K562 (cell line): ENCODE measurements at regions not wholly inside any gene's neighbourhood (a gene's known extent, or its start where the extent isn't known, plus 50 kb on each side); places are given as distances from the start of the nearest gene placed in this dataset.

ENCODE experiments used
- ATAC-seq: fragments of 200-7000 bp; cut with Tn5 transposase; 3 replicates; pipeline ENCODE4 v1.9.1; 2020; ENCODE audit warnings: moderate library complexity
- BruUV-seq: library from RNA; stranded (reverse); fragments of 400-500 nt; replicated peaks from 2 replicates; lab custom pipeline; 2021; lab: Mats Ljungman, UMichigan
- CTCF ChIA-PET: fragments of 300-600 bp; formaldehyde crosslinking; extraction: SDS; loops from one replicate; lab custom pipeline; 2021; ENCODE audit warnings: low intra/inter-chr PET ratio; lab: Yijun Ruan, JAX
- POLR2A ChIA-PET: fragments of 300-600, 350-650 bp; sonication (Branson Sonifier 250); formaldehyde crosslinking; extraction: SDS; loops from one replicate; lab custom pipeline; 2021; ENCODE audit warnings: antibody characterized with exemption, inconsistent platforms; lab: Yijun Ruan, JAX
- DNase-seq, 4 experiments: peaks; one replicate each; pipeline versions ENCODE4 v3.0.0 to v3.0.0-alpha.2; 2011 to 2018; ENCODE audit warnings: low spot score in 3 of 4, mixed read lengths in 3 of 4; ENCODE audit errors: extremely low read depth in 1 of 4
- FAIRE-seq: peaks from 2 replicates; lab custom pipeline; 2011; peaks lifted over from hg19 to GRCh38; lab: Jason Lieb, UNC
- H2AFZ ChIP-seq: 2 replicates; pipeline ENCODE4 v1.6.0; 2011; ENCODE audit warnings: low read depth, low read length, control low read depth, inconsistent platforms
- H3K27ac ChIP-seq: fragments of 200-600 bp; 3 replicates; pipeline ENCODE4 v1.8.0; 2011; ENCODE audit warnings: low read depth, mild to moderate bottlenecking, control low read depth, inconsistent platforms, low read length, moderate library complexity, mixed read lengths; ENCODE audit errors: extremely low read depth
- H3K27me3 ChIP-seq, 2 experiments: fragments of 300-600 bp in 1 of 2; 2 replicates in 1 of 2; 3 replicates in 1 of 2; pipeline versions ENCODE4 v1.6.0 to v1.8.0; 2011; ENCODE audit warnings: inconsistent platforms in 2 of 2, low read length in 2 of 2, mild to moderate bottlenecking in 1 of 2, mixed read lengths in 1 of 2, moderate library complexity in 1 of 2; ENCODE audit not compliant: control insufficient read depth in 2 of 2, insufficient read depth in 2 of 2
- H3K36me3 ChIP-seq: fragments of 300-600 bp; 3 replicates; pipeline ENCODE4 v1.8.0; 2011; ENCODE audit warnings: mild to moderate bottlenecking, low read length, inconsistent platforms; ENCODE audit not compliant: control insufficient read depth, insufficient read depth
- H3K4me1 ChIP-seq, 2 experiments: fragments of 200-600 bp in 1 of 2; replicated peaks in 1 of 2; 2 replicates in 1 of 2; 3 replicates in 1 of 2; pipeline versions ENCODE4 v1.5.1 to v1.8.0; 2011; ENCODE audit warnings: inconsistent platforms in 2 of 2, low read length in 2 of 2, mild to moderate bottlenecking in 1 of 2, mixed read lengths in 1 of 2, moderate library complexity in 1 of 2; ENCODE audit not compliant: control insufficient read depth in 2 of 2, insufficient read depth in 2 of 2
- H3K4me2 ChIP-seq: 2 replicates; pipeline ENCODE4 v1.6.1; 2011; ENCODE audit warnings: low read length, control low read depth, inconsistent platforms, mixed read lengths; ENCODE audit not compliant: insufficient read depth
- H3K4me3 ChIP-seq: fragments of 200-600 bp; sonication (generic), shearing (Covaris generic); 2 replicates; pipeline ENCODE4 v1.5.1; 2016; ENCODE audit warnings: control low read depth, inconsistent platforms
- H3K79me2 ChIP-seq: fragments of 200-600 bp; 3 replicates; pipeline ENCODE4 v1.8.0; 2011; ENCODE audit warnings: low read length, inconsistent platforms; ENCODE audit not compliant: control insufficient read depth, insufficient read depth
- H3K9ac ChIP-seq, 2 experiments: 2 replicates each; pipeline versions ENCODE4 v1.6.0 to v1.6.1; 2011; ENCODE audit warnings: low read depth in 2 of 2, low read length in 2 of 2, control low read depth in 1 of 2, inconsistent platforms in 1 of 2, mild to moderate bottlenecking in 1 of 2, mixed read lengths in 1 of 2; ENCODE audit not compliant: insufficient read depth in 1 of 2
- H3K9me1 ChIP-seq: one replicate; pipeline ENCODE4 v1.6.0; 2011; ENCODE audit warnings: inconsistent platforms, mild to moderate bottlenecking, low read length, moderate library complexity; ENCODE audit not compliant: control insufficient read depth, insufficient read depth
- H3K9me3 ChIP-seq: replicated peaks from 2 replicates; pipeline ENCODE4 v1.5.1; 2011; ENCODE audit warnings: low read depth, low read length, inconsistent platforms; ENCODE audit not compliant: control insufficient read depth, insufficient read depth
- H4K20me1 ChIP-seq: replicated peaks from 2 replicates; pipeline ENCODE4 v1.6.1; 2011; ENCODE audit warnings: low read length, inconsistent platforms, mixed read lengths; ENCODE audit not compliant: control insufficient read depth, insufficient read depth
- BDP1 ChIP-seq: IDR thresholded peaks from 3 replicates; pipeline ENCODE4 v1.6.1; 2011; ENCODE audit not compliant: insufficient read length, insufficient read depth
- FOXK1 ChIP-seq: sonication (generic); formaldehyde crosslinking; IDR thresholded peaks from 2 replicates; pipeline ENCODE4 v1.8.0; 2022; ENCODE audit warnings: missing genetic modification reagents, mild to moderate bottlenecking, borderline replicate concordance
- IFI16 ChIP-seq: fragments of 250-450 bp; sonication (Bioruptor Pico); IDR thresholded peaks from 2 replicates; pipeline ENCODE4 v2.1.2; 2022; ENCODE audit warnings: mild to moderate bottlenecking, inconsistent platforms
- PHTF2 ChIP-seq: fragments of 250-450 bp; sonication (Bioruptor Pico); IDR thresholded peaks from 2 replicates; pipeline ENCODE4 v1.5.0; 2021; ENCODE audit warnings: mild to moderate bottlenecking
- ZNF316 ChIP-seq: fragments of 450-650 bp; IDR thresholded peaks from 2 replicates; pipeline ENCODE4 v1.6.1; 2016
- WGBS: fragments of 100-300 bp; shearing (Covaris generic); methylation state at CpG from one replicate; pipeline ENCODE4 v1.1.6; 2016; ENCODE audit warnings: low coverage, mixed read lengths; ENCODE audit not compliant: insufficient coverage; ENCODE audit errors: missing lambda C conversion rate; 5-methylcytosine and 5-hydroxymethylcytosine counted together
- in situ Hi-C: fragments of 300-500 bp; cut with MboI; formaldehyde crosslinking; loops from 4 replicates; pipeline ENCODE4 v1.15.0; 2018; ENCODE audit warnings: inconsistent platforms, mixed read lengths
- intact Hi-C: fragments of 100-400 bp; cut with micrococcal nuclease; formaldehyde crosslinking; loops from 2 replicates; pipeline ENCODE4 v1.14.2; 2022

DNA sequence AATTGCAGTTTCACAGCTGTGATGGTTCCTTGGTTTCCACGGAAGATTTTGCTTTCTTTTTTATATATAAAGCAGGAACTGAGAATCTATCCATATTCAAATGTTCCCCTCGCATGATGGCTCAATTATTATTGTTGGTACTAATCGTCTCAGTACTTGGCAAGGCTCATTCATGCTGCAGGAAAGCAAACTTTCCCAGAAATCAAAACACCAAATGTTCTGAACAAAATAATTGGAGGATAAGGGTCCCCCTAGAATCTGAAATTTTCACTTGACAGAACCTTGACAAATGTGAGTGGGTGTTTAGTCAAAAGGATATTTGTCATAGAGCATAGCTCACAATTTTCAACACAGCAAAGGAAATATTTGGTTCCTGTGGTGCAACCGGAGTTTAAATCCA, 1598.6 kb upstream of the PCDH7 start:
- intact Hi-C loops: no loop called here
- ATAC-seq: no peak
- H3K4me2 ChIP-seq: no peak overlapping the region
- CTCF ChIA-PET: no interaction called here
- DNase-seq: no peak
- H3K79me2 ChIP-seq: no peaks in the 10 kb centered on the region
- FAIRE-seq: no peak
- no peaks in the 10 kb centered on the region for H3K9me1 ChIP-seq
- H3K4me3 ChIP-seq: no peak overlapping the region
- no TSS peak for BruUV-seq
- H3K9ac ChIP-seq: no peak overlapping the region
- WGBS: 0% methylated on average over 4 of the region's 4 CpGs
- no peaks in the 10 kb centered on the region for H3K36me3 ChIP-seq
- no peak overlapping the region for H3K27ac ChIP-seq
- POLR2A ChIA-PET: no interaction called here
- no peaks in the 10 kb centered on the region for H3K9me3 ChIP-seq
- H3K27me3 ChIP-seq: no peaks in the 10 kb centered on the region
- H3K4me1 ChIP-seq: no peaks in the 10 kb centered on the region
- no peak overlapping the region for H2AFZ ChIP-seq
- TF ChIP-seq PHTF2 (CRISPR knock-in tag) (no peak), BDP1 (no peak), IFI16 (no peak)
- in situ Hi-C loops: no loop called here
- no peaks in the 10 kb centered on the region for H4K20me1 ChIP-seq

DNA sequence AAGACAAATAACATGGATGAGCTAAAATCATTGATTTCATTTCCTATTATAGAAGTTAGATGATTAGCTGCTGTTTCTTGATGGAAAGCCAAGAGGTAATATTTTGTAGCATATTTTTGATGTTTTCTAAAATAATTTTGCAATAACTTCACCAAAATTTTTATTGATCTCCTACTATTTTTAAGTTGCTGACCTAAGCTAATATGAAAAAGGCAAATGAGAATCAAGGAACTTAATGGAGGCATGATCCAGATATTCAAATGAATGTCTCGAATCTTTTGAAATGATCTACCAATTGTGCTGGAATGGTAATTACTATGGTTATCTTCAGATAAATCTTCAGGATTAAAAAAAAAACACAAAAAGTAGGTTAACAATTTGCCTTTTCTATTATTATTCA, 1591.4 kb upstream of the PCDH7 start:
- Histone ChIP-seq H4K20me1 (no peaks in the 10 kb centered on the region), H3K79me2 (no peaks in the 10 kb centered on the region), H3K36me3 (no peaks in the 10 kb centered on the region), H3K4me2 (no peak overlapping the region), H3K27me3 (no peaks in the 10 kb centered on the region), H3K27ac (no peak overlapping the region), H3K9me1 (no peaks in the 10 kb centered on the region), H3K4me1 (no peaks in the 10 kb centered on the region), H2AFZ (no peak overlapping the region), H3K9me3 (no peaks in the 10 kb centered on the region), H3K9ac (no peak overlapping the region), H3K4me3 (no peak overlapping the region)
- DNase-seq: no peak
- no peak for FAIRE-seq
- ATAC-seq: no peak
- BruUV-seq: no TSS peak
- intact Hi-C loops: no loop called here
- ChIA-PET POLR2A (no interaction called here), CTCF (no interaction called here)
- TF ChIP-seq FOXK1 (CRISPR knock-in tag) (no peak), ZNF316 (peak; percentile 27; the same call in 1 of the 2 replicates)
- in situ Hi-C loops: no loop called here
- WGBS: 0% methylated on average over 1 of the region's 1 CpG
